ENCODE measurements at regions not wholly inside any gene's neighbourhood (a gene's known extent, or its start where the extent isn't known, plus 50 kb on each side); places are given as distances from the start of the nearest gene placed in this dataset.

DNA sequence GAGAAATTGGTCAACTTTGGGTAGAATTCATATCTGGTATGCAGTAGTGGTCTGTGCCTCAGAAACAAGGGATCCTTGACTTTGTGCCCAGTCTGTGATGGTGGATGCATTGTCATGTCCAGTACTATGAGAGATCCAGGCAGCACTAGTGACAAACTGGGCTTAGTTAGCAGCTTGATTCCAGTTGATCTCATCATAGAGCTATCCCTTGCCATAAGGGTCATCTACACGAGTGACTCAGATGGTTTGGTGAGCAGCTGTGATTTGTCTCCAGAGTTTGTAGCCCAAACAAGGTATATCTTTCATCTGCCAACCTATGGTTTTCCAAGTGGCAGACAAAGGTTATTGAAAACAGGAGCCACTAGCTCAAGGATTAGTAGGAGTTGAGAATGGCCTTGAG, 298.8 kb downstream of the GBA3 start:
- TF ChIP-seq, protein P1, sequence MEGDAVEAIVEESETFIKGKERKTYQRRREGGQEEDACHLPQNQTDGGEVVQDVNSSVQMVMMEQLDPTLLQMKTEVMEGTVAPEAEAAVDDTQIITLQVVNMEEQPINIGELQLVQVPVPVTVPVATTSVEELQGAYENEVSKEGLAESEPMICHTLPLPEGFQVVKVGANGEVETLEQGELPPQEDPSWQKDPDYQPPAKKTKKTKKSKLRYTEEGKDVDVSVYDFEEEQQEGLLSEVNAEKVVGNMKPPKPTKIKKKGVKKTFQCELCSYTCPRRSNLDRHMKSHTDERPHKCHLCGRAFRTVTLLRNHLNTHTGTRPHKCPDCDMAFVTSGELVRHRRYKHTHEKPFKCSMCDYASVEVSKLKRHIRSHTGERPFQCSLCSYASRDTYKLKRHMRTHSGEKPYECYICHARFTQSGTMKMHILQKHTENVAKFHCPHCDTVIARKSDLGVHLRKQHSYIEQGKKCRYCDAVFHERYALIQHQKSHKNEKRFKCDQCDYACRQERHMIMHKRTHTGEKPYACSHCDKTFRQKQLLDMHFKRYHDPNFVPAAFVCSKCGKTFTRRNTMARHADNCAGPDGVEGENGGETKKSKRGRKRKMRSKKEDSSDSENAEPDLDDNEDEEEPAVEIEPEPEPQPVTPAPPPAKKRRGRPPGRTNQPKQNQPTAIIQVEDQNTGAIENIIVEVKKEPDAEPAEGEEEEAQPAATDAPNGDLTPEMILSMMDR (IDR thresholded peaks at IDR 0.05), result no peak
- no peak for TF ChIP-seq POLR2A (IDR thresholded peaks at IDR 0.05)
